KMS-11 (cell line): ENCODE measurements at regions not wholly inside any gene's neighbourhood (a gene's known extent, or its start where the extent isn't known, plus 50 kb on each side); places are given as distances from the start of the nearest gene placed in this dataset.
A peak's percentile ranks its signal among the peaks of the same experiment; 100 is the strongest.

Source experiments
- H2AFZ ChIP-seq: fragments of 200-600 bp; sonication (generic); 2 replicates; pipeline ENCODE4 v1.6.1; 2016; ENCODE audit warnings: antibody characterized with exemption, mixed run types, low read depth
- H3K27ac ChIP-seq: fragments of 200-600 bp; sonication (generic); 2 replicates; pipeline ENCODE4 v1.6.1; 2016; ENCODE audit warnings: mild to moderate bottlenecking, mixed run types
- H3K27me3 ChIP-seq: fragments of 200-600 bp; sonication (generic); 2 replicates; pipeline ENCODE4 v1.6.1; 2017; ENCODE audit warnings: mild to moderate bottlenecking, low read depth, mixed run types, moderate library complexity; ENCODE audit not compliant: insufficient read depth
- H3K36me3 ChIP-seq: fragments of 200-600 bp; sonication (generic); 2 replicates; pipeline ENCODE4 v1.6.1; 2017; ENCODE audit warnings: mild to moderate bottlenecking, mixed run types; ENCODE audit not compliant: insufficient read depth
- H3K4me1 ChIP-seq: fragments of 200-600 bp; sonication (generic); 2 replicates; pipeline ENCODE4 v1.6.1; 2016; ENCODE audit warnings: mild to moderate bottlenecking, low read depth, mixed run types; ENCODE audit not compliant: poor library complexity, severe bottlenecking
- H3K4me2 ChIP-seq: fragments of 200-600 bp; sonication (generic); 2 replicates; pipeline ENCODE4 v1.7.0; 2016; ENCODE audit warnings: mild to moderate bottlenecking, mixed run types
- H3K4me3 ChIP-seq: fragments of 200-600 bp; sonication (generic); IDR thresholded peaks from 2 replicates; pipeline ENCODE4 v1.6.1; 2017; ENCODE audit warnings: low read depth, low read length, mixed read lengths; ENCODE audit not compliant: insufficient read depth
- H3K79me2 ChIP-seq: fragments of 200-600 bp; sonication (generic); 2 replicates; pipeline ENCODE4 v1.6.1; 2016; ENCODE audit warnings: low read depth, mixed run types; ENCODE audit not compliant: insufficient read depth
- H3K9ac ChIP-seq: fragments of 200-600 bp; sonication (generic); 2 replicates; pipeline ENCODE4 v1.6.1; 2016; ENCODE audit warnings: mild to moderate bottlenecking, mixed run types
- H4K20me1 ChIP-seq: fragments of 200-600 bp; sonication (generic); 2 replicates; pipeline ENCODE4 v1.6.1; 2016; ENCODE audit warnings: mild to moderate bottlenecking, mixed run types; ENCODE audit not compliant: insufficient read depth
- TF ChIP-seq, protein P1 (sequence below): fragments of 200-600 bp; sonication (generic); conservative IDR thresholded peaks from 2 replicates; pipeline ENCODE4 v1.6.1; 2017; ENCODE audit warnings: low read depth, mild to moderate bottlenecking, antibody characterized with exemption, low read length, moderate library complexity, mixed read lengths

DNA sequence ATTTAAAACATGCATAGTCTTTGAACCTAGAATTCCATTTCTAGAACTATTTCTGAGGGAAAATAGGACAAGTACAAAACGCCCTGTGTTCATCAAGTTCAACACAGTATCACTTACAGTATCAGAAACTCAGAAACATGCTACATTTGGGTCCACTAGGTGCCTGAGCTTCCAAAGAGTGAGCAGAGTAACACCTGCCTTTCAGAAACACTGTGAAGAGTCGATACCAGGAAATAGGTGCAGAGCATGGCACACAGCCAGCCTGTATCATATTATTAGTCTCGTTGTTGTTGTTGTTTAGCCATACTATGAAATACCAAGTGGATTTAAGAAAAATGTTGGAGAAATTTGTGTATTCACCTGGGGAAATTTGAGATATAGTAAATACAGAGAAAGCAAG, 392.1 kb upstream of the MGMT start:
- Histone ChIP-seq H3K27me3 (no peaks in the 10 kb centered on the region), H3K4me3 (no peak overlapping the region), H4K20me1 (no peaks in the 10 kb centered on the region), H3K79me2 (no peaks in the 10 kb centered on the region), H2AFZ (no peak overlapping the region), H3K36me3 (no peaks in the 10 kb centered on the region), H3K27ac (no peak overlapping the region), H3K9ac (no peak overlapping the region), H3K4me2 (peak overlapping the region; percentile 24; the same call in 1 of the 2 replicates), H3K4me1 (peaks cover 15% of the 10 kb centered on the region)
- TF ChIP-seq, protein P1, sequence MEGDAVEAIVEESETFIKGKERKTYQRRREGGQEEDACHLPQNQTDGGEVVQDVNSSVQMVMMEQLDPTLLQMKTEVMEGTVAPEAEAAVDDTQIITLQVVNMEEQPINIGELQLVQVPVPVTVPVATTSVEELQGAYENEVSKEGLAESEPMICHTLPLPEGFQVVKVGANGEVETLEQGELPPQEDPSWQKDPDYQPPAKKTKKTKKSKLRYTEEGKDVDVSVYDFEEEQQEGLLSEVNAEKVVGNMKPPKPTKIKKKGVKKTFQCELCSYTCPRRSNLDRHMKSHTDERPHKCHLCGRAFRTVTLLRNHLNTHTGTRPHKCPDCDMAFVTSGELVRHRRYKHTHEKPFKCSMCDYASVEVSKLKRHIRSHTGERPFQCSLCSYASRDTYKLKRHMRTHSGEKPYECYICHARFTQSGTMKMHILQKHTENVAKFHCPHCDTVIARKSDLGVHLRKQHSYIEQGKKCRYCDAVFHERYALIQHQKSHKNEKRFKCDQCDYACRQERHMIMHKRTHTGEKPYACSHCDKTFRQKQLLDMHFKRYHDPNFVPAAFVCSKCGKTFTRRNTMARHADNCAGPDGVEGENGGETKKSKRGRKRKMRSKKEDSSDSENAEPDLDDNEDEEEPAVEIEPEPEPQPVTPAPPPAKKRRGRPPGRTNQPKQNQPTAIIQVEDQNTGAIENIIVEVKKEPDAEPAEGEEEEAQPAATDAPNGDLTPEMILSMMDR = no peak

DNA sequence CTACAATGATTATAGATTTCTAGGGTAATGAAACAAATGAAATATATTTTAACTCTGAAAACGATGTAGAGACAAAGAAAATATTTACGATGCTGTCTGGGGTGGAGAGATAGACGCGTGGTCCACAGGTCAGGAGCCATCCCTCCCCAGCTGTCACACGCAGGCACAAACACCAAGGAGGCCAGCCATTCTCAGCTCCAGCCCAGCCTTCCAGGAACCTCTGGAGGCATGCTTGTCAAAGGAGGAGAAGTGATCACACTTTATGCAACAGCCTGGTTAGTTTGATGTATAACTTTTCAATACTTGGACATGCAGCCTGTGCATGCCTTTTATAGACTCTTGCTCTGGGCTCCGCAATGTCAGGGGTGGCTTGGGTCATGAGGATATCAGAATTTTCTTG, 391.5 kb upstream of the MGMT start:
- Histone ChIP-seq H3K27ac (no peak overlapping the region), H3K79me2 (no peaks in the 10 kb centered on the region), H3K4me2 (no peak overlapping the region), H3K9ac (no peak overlapping the region), H3K4me3 (no peak overlapping the region), H3K36me3 (no peaks in the 10 kb centered on the region), H4K20me1 (no peaks in the 10 kb centered on the region), H3K4me1 (peaks cover 15% of the 10 kb centered on the region), H3K27me3 (no peaks in the 10 kb centered on the region), H2AFZ (no peak overlapping the region)
- TF ChIP-seq, protein P1 = no peak

DNA sequence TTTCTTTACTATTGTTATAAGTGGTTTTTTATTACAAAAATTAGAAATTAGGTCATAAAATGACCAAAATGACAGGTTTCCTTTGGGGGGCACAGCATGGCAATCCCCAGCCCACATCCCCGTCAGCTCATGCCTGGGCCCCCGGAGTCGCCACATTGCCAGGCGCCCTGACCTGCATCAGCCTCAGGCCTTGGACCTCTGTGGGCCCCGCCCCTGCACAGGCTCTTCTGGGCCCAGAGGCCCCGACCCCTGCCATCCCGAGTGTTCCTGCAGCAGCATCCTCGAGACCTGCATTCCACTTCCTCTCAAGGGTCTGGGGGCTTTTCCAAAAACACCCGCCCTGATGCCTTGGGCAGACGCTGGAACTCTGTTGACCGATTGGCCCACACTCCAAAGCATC, 391.1 kb upstream of the MGMT start:
- H2AFZ ChIP-seq = no peak overlapping the region
- TF ChIP-seq, protein P1 = no peak
- no peak overlapping the region for H3K9ac ChIP-seq
- no peaks in the 10 kb centered on the region for H3K27me3 ChIP-seq
- H3K4me1 ChIP-seq = peaks cover 15% of the 10 kb centered on the region
- no peak overlapping the region for H3K27ac ChIP-seq
- no peak overlapping the region for H3K4me2 ChIP-seq
- H4K20me1 ChIP-seq = no peaks in the 10 kb centered on the region
- H3K4me3 ChIP-seq = no peak overlapping the region
- H3K36me3 ChIP-seq = no peaks in the 10 kb centered on the region
- H3K79me2 ChIP-seq = no peaks in the 10 kb centered on the region

DNA sequence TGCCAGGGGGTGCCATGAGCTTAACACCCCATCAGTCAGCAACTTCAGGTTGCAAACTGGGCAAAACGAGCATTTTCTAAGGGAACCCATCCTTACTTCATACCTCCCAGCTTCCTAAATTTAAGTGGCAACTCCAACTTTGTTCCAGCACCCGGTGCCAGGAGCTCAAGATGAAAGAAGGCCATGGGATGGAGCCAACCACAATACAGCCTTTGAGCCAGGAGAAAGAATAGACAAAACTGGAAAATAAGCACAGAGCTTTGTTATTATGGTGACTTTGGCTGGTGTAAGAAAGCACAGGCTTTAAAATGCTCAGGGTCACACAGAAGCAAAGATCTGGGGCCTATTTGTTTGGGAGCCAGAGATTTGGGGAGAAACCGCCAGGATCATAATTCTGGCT, 388.7 kb upstream of the MGMT start:
- Histone ChIP-seq H3K79me2 (no peaks in the 10 kb centered on the region), H2AFZ (no peak overlapping the region), H3K36me3 (no peaks in the 10 kb centered on the region), H4K20me1 (no peaks in the 10 kb centered on the region), H3K27me3 (no peaks in the 10 kb centered on the region), H3K4me1 (peaks cover 15% of the 10 kb centered on the region), H3K9ac (no peak overlapping the region), H3K4me3 (no peak overlapping the region), H3K27ac (no peak overlapping the region), H3K4me2 (no peak overlapping the region)
- TF ChIP-seq, protein P1 = no peak
